Vagina (tissue), 2 donors: ENCODE measurements at regions not wholly inside any gene's neighbourhood (a gene's known extent, or its start where the extent isn't known, plus 50 kb on each side); places are given as distances from the start of the nearest gene placed in this dataset.

Source experiments
- POLR2A ChIP-seq, 2 donors: fragments of 450-650 bp; IDR thresholded peaks; one replicate each; pipeline ENCODE4 v1.6.1; 2017; ENCODE audit warnings: antibody characterized with exemption in 2 of 2, mild to moderate bottlenecking in 2 of 2, moderate library complexity in 2 of 2
- POLR2AphosphoS5 ChIP-seq, 2 donors: sonication (generic); formaldehyde crosslinking; IDR thresholded peaks; one replicate each; pipeline ENCODE4 v1.9.0; 2017; ENCODE audit warnings: antibody characterized with exemption in 2 of 2, mild to moderate bottlenecking in 2 of 2, low read depth in 1 of 2; ENCODE audit not compliant: insufficient read depth in 1 of 2
- TF ChIP-seq, protein P1 (sequence below), 3 experiments: fragments of 450-650 bp in 2 of 3; fragments of 200-600 bp in 1 of 3; sonication (generic) in 1 of 3; IDR thresholded peaks; one replicate each; pipeline ENCODE4 v1.5.1; 2017 to 2019; ENCODE audit warnings: antibody characterized with exemption in 3 of 3, mild to moderate bottlenecking in 2 of 3, moderate library complexity in 2 of 3

DNA sequence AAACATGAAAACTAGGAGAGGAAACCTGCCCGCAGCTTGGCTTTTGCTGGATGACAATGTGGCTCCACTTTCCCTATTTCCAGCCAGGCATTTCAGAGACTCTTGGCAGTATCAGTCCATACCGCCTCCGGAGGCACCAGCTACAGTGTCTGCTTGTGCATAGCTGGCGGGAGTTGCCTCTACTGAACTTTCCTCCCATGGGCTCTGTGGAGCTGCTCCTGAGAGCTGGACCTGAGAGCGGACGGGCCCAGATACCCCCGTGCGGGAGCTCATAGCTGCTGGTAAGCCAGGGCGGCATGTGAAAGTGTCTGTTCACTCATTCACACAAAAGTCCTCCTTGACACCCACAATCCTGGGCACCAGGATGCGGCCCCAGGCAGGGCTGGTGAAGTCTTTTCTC lies 130.3 kb upstream of the PMEPA1 start:
- TF ChIP-seq, protein P1, sequence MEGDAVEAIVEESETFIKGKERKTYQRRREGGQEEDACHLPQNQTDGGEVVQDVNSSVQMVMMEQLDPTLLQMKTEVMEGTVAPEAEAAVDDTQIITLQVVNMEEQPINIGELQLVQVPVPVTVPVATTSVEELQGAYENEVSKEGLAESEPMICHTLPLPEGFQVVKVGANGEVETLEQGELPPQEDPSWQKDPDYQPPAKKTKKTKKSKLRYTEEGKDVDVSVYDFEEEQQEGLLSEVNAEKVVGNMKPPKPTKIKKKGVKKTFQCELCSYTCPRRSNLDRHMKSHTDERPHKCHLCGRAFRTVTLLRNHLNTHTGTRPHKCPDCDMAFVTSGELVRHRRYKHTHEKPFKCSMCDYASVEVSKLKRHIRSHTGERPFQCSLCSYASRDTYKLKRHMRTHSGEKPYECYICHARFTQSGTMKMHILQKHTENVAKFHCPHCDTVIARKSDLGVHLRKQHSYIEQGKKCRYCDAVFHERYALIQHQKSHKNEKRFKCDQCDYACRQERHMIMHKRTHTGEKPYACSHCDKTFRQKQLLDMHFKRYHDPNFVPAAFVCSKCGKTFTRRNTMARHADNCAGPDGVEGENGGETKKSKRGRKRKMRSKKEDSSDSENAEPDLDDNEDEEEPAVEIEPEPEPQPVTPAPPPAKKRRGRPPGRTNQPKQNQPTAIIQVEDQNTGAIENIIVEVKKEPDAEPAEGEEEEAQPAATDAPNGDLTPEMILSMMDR (IDR thresholded peaks at IDR 0.05), result no peak
- no peak for TF ChIP-seq POLR2A (IDR thresholded peaks at IDR 0.05)
- TF ChIP-seq POLR2AphosphoS5 (IDR thresholded peaks at IDR 0.05; ENCODE audit: insufficient read depth in 1 of 2, low read depth in 1 of 2), result no peak
